Common myeloid progenitor, CD34-positive (primary cell): ENCODE measurements at regions not wholly inside any gene's neighbourhood (a gene's known extent, or its start where the extent isn't known, plus 50 kb on each side); places are given as distances from the start of the nearest gene placed in this dataset.
"Not testable (repeated sequence)": the region's sequence is repeated elsewhere in the genome, so short reads cannot be mapped to it uniquely, and the experiment has no call there.

Experiments used
- CTCF ChIA-PET: fragments of 350-600 bp; sonication (Branson Sonifier 250); formaldehyde crosslinking; loops from one replicate; lab custom pipeline; 2021; ENCODE audit warnings: antibody characterized with exemption; lab: Charles Lee
- POLR2A ChIA-PET: fragments of 350-600 bp; sonication (Branson Sonifier 250); formaldehyde crosslinking; loops from one replicate; lab custom pipeline; 2021; ENCODE audit warnings: antibody characterized with exemption; lab: Charles Lee
- DNase-seq, 3 donors: peaks; one replicate each; pipeline versions ENCODE4 v3.0.0 to v3.0.0-alpha.2; 2013
- H3K27ac ChIP-seq, 2 experiments: 1 replicate in 1 of 2; 2 replicates in 1 of 2; pipeline ENCODE4 v1.7.0; 2013; ENCODE audit warnings: inconsistent platforms in 2 of 2, low read length in 2 of 2, mild to moderate bottlenecking in 2 of 2, low read depth in 1 of 2, moderate library complexity in 1 of 2; ENCODE audit not compliant: severe bottlenecking in 2 of 2, insufficient read depth in 1 of 2, poor library complexity in 1 of 2
- H3K27me3 ChIP-seq, 5 experiments: replicated peaks in 2 of 5; 1 replicate in 3 of 5; 2 replicates in 2 of 5; pipeline versions ENCODE4 v1.6.1 to v1.7.0; 2013; ENCODE audit warnings: low read length in 4 of 5, mild to moderate bottlenecking in 2 of 5, moderate library complexity in 2 of 5, inconsistent platforms in 1 of 5; ENCODE audit not compliant: insufficient read depth in 5 of 5, control insufficient read depth in 4 of 5
- H3K36me3 ChIP-seq, 4 experiments: 1 replicate in 2 of 4; 2 replicates in 2 of 4; pipeline versions ENCODE4 v1.6.1 to v1.7.0; 2013; ENCODE audit warnings: low read length in 3 of 4, control low read depth in 1 of 4, mild to moderate bottlenecking in 1 of 4; ENCODE audit not compliant: control insufficient read depth in 4 of 4, insufficient read depth in 4 of 4
- H3K4me1 ChIP-seq, 4 experiments: 1 replicate in 3 of 4; 2 replicates in 1 of 4; pipeline versions ENCODE4 v1.6.1 to v1.7.1; 2013; ENCODE audit warnings: low read length in 3 of 4, mild to moderate bottlenecking in 3 of 4, control low read depth in 1 of 4, inconsistent platforms in 1 of 4, moderate library complexity in 1 of 4; ENCODE audit not compliant: control insufficient read depth in 4 of 4, insufficient read depth in 4 of 4; ENCODE audit errors: control extremely low read depth in 1 of 4
- H3K4me3 ChIP-seq, 7 experiments: 1 replicate in 4 of 7; 2 replicates in 3 of 7; pipeline versions ENCODE4 v1.5.1 to v1.7.0; 2013; ENCODE audit warnings: mild to moderate bottlenecking in 7 of 7, low read length in 6 of 7, moderate library complexity in 6 of 7, inconsistent platforms in 2 of 7, low read depth in 2 of 7, control low read depth in 1 of 7; ENCODE audit not compliant: insufficient read depth in 4 of 7, control insufficient read depth in 1 of 7; ENCODE audit errors: extremely low read depth in 1 of 7
- H3K9me3 ChIP-seq, 5 experiments: 1 replicate in 4 of 5; 2 replicates in 1 of 5; pipeline versions ENCODE4 v1.6.1 to v1.7.1; 2013; ENCODE audit warnings: low read length in 4 of 5, mild to moderate bottlenecking in 2 of 5, inconsistent platforms in 1 of 5, low read depth in 1 of 5, moderate library complexity in 1 of 5; ENCODE audit not compliant: control insufficient read depth in 4 of 5, insufficient read depth in 2 of 5; ENCODE audit errors: control extremely low read depth in 1 of 5
- whole genome bisulfite sequencing: methylation state at CpG from one replicate; pipeline ENCODE4 v1.1.5; 2013; ENCODE audit not compliant: insufficient coverage; 5-methylcytosine and 5-hydroxymethylcytosine counted together

GRCh38 chr6:88417361-88417760 is 251.2 kb upstream of the CNR1 start:
- H3K9me3 ChIP-seq, H3K27ac ChIP-seq, H3K36me3 ChIP-seq, H3K4me3 ChIP-seq, CTCF ChIA-PET, H3K4me1 ChIP-seq, DNase-seq, H3K27me3 ChIP-seq, POLR2A ChIA-PET: not testable (repeated sequence)
- WGBS: 90% methylated on average over 4 of the region's 5 CpGs

- H3K27ac ChIP-seq: no peak overlapping the region
- no CpG with 5 or more reads among the region's 1 CpG for WGBS
- no peak for DNase-seq
- H3K4me3 ChIP-seq: no peak overlapping the region
- H3K9me3 ChIP-seq: no peaks in the 10 kb centered on the region
- ChIA-PET POLR2A (no interaction called here), CTCF (no interaction called here)
- H3K36me3 ChIP-seq: no peaks in the 10 kb centered on the region
- no peaks in the 10 kb centered on the region for H3K27me3 ChIP-seq
- no peaks in the 10 kb centered on the region for H3K4me1 ChIP-seq
Observed at GRCh38 chr6:88413459-88413858, 247.3 kb upstream of the CNR1 start.

GRCh38 chr6:88408355-88408754 is 242.2 kb upstream of the CNR1 start:
- H3K27me3 ChIP-seq, H3K9me3 ChIP-seq, H3K4me1 ChIP-seq, H3K27ac ChIP-seq, POLR2A ChIA-PET, CTCF ChIA-PET, DNase-seq, H3K4me3 ChIP-seq, H3K36me3 ChIP-seq: not testable (repeated sequence)
- no CpG with 5 or more reads among the region's 4 CpGs for WGBS

GRCh38 chr6:88406674-88407073 is 240.5 kb upstream of the CNR1 start:
- WGBS: 89% methylated on average over 18 of the region's 19 CpGs
- H3K4me1 ChIP-seq, H3K27me3 ChIP-seq, H3K27ac ChIP-seq, DNase-seq, H3K9me3 ChIP-seq, CTCF ChIA-PET, H3K4me3 ChIP-seq, H3K36me3 ChIP-seq, POLR2A ChIA-PET: not testable (repeated sequence)

- WGBS: no CpG with 5 or more reads among the region's 1 CpG
- no peak overlapping the region for H3K27ac ChIP-seq
- no peak for DNase-seq
- no peak overlapping the region for H3K4me3 ChIP-seq
- no peaks in the 10 kb centered on the region for H3K36me3 ChIP-seq
- no peaks in the 10 kb centered on the region for H3K27me3 ChIP-seq
- ChIA-PET CTCF (no interaction called here), POLR2A (no interaction called here)
- no peaks in the 10 kb centered on the region for H3K4me1 ChIP-seq
- H3K9me3 ChIP-seq: peaks cover 0 to 6% (median 0%) of the 10 kb centered on the region in 5 experiments
Observed at GRCh38 chr6:88403486-88403885, 237.3 kb upstream of the CNR1 start.

GRCh38 chr6:88402909-88403308 is 236.8 kb upstream of the CNR1 start:
- CTCF ChIA-PET: no interaction called here
- POLR2A ChIA-PET: no interaction called here
- Histone ChIP-seq H3K27me3 (no peaks in the 10 kb centered on the region), H3K4me3 (no peak overlapping the region), H3K27ac (no peak overlapping the region), H3K4me1 (no peaks in the 10 kb centered on the region), H3K9me3 (peaks cover 0 to 6% (median 0%) of the 10 kb centered on the region in 5 experiments), H3K36me3 (no peaks in the 10 kb centered on the region)
- WGBS: 100% methylated on average over 2 of the region's 3 CpGs
- no peak for DNase-seq

- H3K27me3 ChIP-seq, H3K9me3 ChIP-seq, CTCF ChIA-PET, H3K27ac ChIP-seq, DNase-seq, POLR2A ChIA-PET, H3K4me1 ChIP-seq, H3K4me3 ChIP-seq, H3K36me3 ChIP-seq: not testable (repeated sequence)
- 91% methylated on average over 7 of the region's 7 CpGs for WGBS
Observed at GRCh38 chr6:88390998-88391397, 224.9 kb upstream of the CNR1 start.
